Smooth muscle cell (in vitro differentiated cells): ENCODE measurements at regions not wholly inside any gene's neighbourhood (a gene's known extent, or its start where the extent isn't known, plus 50 kb on each side); places are given as distances from the start of the nearest gene placed in this dataset.

Source experiments
- DNase-seq: peaks from one replicate; lab custom pipeline; 2025; ENCODE audit not compliant: unreplicated experiment; lab: John Stamatoyannopoulos, UW
- H2AFZ ChIP-seq: fragments of 200-600 bp; sonication (generic); 2 replicates; pipeline ENCODE4 v1.6.0; 2016; ENCODE audit warnings: antibody characterized with exemption, low read depth, mild to moderate bottlenecking
- H3F3A ChIP-seq: fragments of 200-600 bp; sonication (generic); 2 replicates; pipeline ENCODE4 v1.6.0; 2017; ENCODE audit warnings: antibody characterized with exemption, low read depth
- H3K27ac ChIP-seq: fragments of 200-600 bp; sonication (generic); 2 replicates; pipeline ENCODE4 v1.5.1; 2016; ENCODE audit warnings: low read depth, mild to moderate bottlenecking
- H3K27me3 ChIP-seq: fragments of 200-600 bp; sonication (generic); 2 replicates; pipeline ENCODE4 v1.6.1; 2016; ENCODE audit warnings: low read depth, mild to moderate bottlenecking
- H3K36me3 ChIP-seq: fragments of 200-600 bp; sonication (generic); 2 replicates; pipeline ENCODE4 v1.5.1; 2016; ENCODE audit warnings: low read depth
- H3K4me1 ChIP-seq: fragments of 200-600 bp; sonication (generic); 2 replicates; pipeline ENCODE4 v1.5.1; 2016; ENCODE audit warnings: low read depth
- H3K4me2 ChIP-seq: fragments of 200-600 bp; sonication (generic); 2 replicates; pipeline ENCODE4 v1.6.0; 2016; ENCODE audit warnings: mild to moderate bottlenecking
- H3K4me3 ChIP-seq: fragments of 200-600 bp; sonication (generic); 2 replicates; pipeline ENCODE4 v1.5.1; 2016; ENCODE audit warnings: mild to moderate bottlenecking
- H3K79me2 ChIP-seq: fragments of 200-600 bp; sonication (generic); 2 replicates; pipeline ENCODE4 v1.6.0; 2016; ENCODE audit warnings: low read depth, mild to moderate bottlenecking
- H3K9ac ChIP-seq: fragments of 200-600 bp; sonication (generic); 2 replicates; pipeline ENCODE4 v1.6.0; 2016; ENCODE audit warnings: low read depth
- H3K9me3 ChIP-seq: fragments of 200-600 bp; sonication (generic); replicated peaks from 2 replicates; pipeline ENCODE4 v1.5.1; 2016; ENCODE audit warnings: low read depth
- H4K20me1 ChIP-seq: fragments of 200-600 bp; sonication (generic); 2 replicates; pipeline ENCODE4 v1.6.0; 2016; ENCODE audit warnings: low read depth
- CTCF ChIP-seq: fragments of 200-600 bp; sonication (generic); IDR thresholded peaks from 2 replicates; pipeline ENCODE4 v1.5.1; 2017; ENCODE audit warnings: borderline replicate concordance, mild to moderate bottlenecking, antibody characterized with exemption; ENCODE audit not compliant: insufficient read depth, poor library complexity, severe bottlenecking
- WGBS: methylation state at CpG from one replicate; pipeline ENCODE4 v1.1.7; 2016; ENCODE audit warnings: low lambda C conversion rate; 5-methylcytosine and 5-hydroxymethylcytosine counted together

GRCh38 chrX:14386981-14387380, 142.4 kb upstream of the GLRA2 start:
- Histone ChIP-seq H3F3A (no peaks in the 10 kb centered on the region), H3K4me2 (no peak overlapping the region), H3K79me2 (no peaks in the 10 kb centered on the region), H3K9me3 (no peaks in the 10 kb centered on the region), H3K36me3 (no peaks in the 10 kb centered on the region), H2AFZ (no peak overlapping the region), H3K9ac (no peak overlapping the region), H4K20me1 (no peaks in the 10 kb centered on the region), H3K27ac (no peak overlapping the region), H3K4me3 (no peak overlapping the region), H3K4me1 (no peaks in the 10 kb centered on the region), H3K27me3 (no peaks in the 10 kb centered on the region)
- DNase-seq = no peak
- no peak for TF ChIP-seq CTCF
- WGBS = 73% methylated on average over 4 of the region's 4 CpGs

GRCh38 chrX:14380044-14380443, 149.3 kb upstream of the GLRA2 start:
- no peak overlapping the region for H3K9ac ChIP-seq
- no peak overlapping the region for H3K4me3 ChIP-seq
- no peak overlapping the region for H2AFZ ChIP-seq
- TF ChIP-seq CTCF = no peak
- H3K79me2 ChIP-seq = no peaks in the 10 kb centered on the region
- no peak overlapping the region for H3K27ac ChIP-seq
- H3K4me2 ChIP-seq = no peak overlapping the region
- no peak for DNase-seq
- H3K36me3 ChIP-seq = no peaks in the 10 kb centered on the region
- no peaks in the 10 kb centered on the region for H4K20me1 ChIP-seq
- no peaks in the 10 kb centered on the region for H3K27me3 ChIP-seq
- H3F3A ChIP-seq = no peaks in the 10 kb centered on the region
- H3K9me3 ChIP-seq = no peaks in the 10 kb centered on the region
- no peaks in the 10 kb centered on the region for H3K4me1 ChIP-seq

GRCh38 chrX:14377427-14377826, 151.9 kb upstream of the GLRA2 start:
- H2AFZ ChIP-seq = no peak overlapping the region
- no peak overlapping the region for H3K9ac ChIP-seq
- H4K20me1 ChIP-seq = no peaks in the 10 kb centered on the region
- no peaks in the 10 kb centered on the region for H3K36me3 ChIP-seq
- no peaks in the 10 kb centered on the region for H3K9me3 ChIP-seq
- no peak overlapping the region for H3K4me2 ChIP-seq
- no peak overlapping the region for H3K27ac ChIP-seq
- no peaks in the 10 kb centered on the region for H3K79me2 ChIP-seq
- H3K4me1 ChIP-seq = no peaks in the 10 kb centered on the region
- H3F3A ChIP-seq = no peaks in the 10 kb centered on the region
- H3K4me3 ChIP-seq = no peak overlapping the region
- no peaks in the 10 kb centered on the region for H3K27me3 ChIP-seq
- DNase-seq = no peak
- TF ChIP-seq CTCF = no peak

- Histone ChIP-seq H3K9ac (no peak overlapping the region), H3K9me3 (no peaks in the 10 kb centered on the region), H3K4me1 (peaks cover 5% of the 10 kb centered on the region), H2AFZ (no peak overlapping the region), H3K36me3 (no peaks in the 10 kb centered on the region), H3K4me3 (no peak overlapping the region), H3F3A (no peaks in the 10 kb centered on the region), H3K4me2 (no peak overlapping the region), H3K79me2 (no peaks in the 10 kb centered on the region), H3K27ac (peak overlapping the region; percentile 37), H3K27me3 (no peaks in the 10 kb centered on the region), H4K20me1 (no peaks in the 10 kb centered on the region)
- TF ChIP-seq CTCF = no peak
- 38% methylated on average over 4 of the region's 4 CpGs for WGBS
- DNase-seq = no peak
Observed at GRCh38 chrX:14363728-14364127, 165.6 kb upstream of the GLRA2 start.
